ENCODE measurements at regions not wholly inside any gene's neighbourhood (a gene's known extent, or its start where the extent isn't known, plus 50 kb on each side); places are given as distances from the start of the nearest gene placed in this dataset.

DNA sequence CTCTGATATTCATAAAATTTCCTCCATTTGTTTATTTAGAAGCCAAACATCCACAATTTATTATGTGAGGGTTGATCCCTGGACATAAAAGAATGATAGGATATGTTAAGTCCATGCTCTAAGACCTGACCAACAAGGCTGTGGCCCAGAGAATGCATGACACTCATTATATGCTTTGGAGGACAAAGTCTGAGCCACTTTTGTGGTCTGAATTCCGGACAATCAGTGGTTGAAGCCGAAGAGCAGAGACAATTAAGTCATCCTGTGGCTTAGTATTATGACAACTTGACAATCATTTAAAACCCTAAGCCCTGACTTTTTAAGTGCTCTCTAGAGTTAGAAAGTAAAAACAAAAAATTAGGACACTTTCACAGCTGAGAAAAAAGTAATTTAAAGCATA is 483.3 kb downstream of the PLCL1 start:
- ChIA-PET POLR2A (no interaction called here), CTCF (interaction anchor here (0.7 to 1.8 kb wide), 2 partner anchors 9 to 22 kb away, joined by 4 to 5 read pairs; no protein-coding TSS in a partner anchor)
- Histone ChIP-seq H3K27ac (ENCODE audit: extremely low read depth, low read depth, low read length) (no peak overlapping the region), H3K4me3 (ENCODE audit: low read depth, low read length) (no peak overlapping the region), H3K9me3 (ENCODE audit: control insufficient read depth, insufficient read depth, low read depth, low read length) (no peaks in the 10 kb centered on the region), H3K36me3 (ENCODE audit: control insufficient read depth in 2 of 2, insufficient read depth in 1 of 2, low read length in 2 of 2) (no peaks in the 10 kb centered on the region), H3K4me1 (ENCODE audit: control insufficient read depth, insufficient read depth, low read length) (no peaks in the 10 kb centered on the region; the same call in 1 of the 2 replicates)
- TF ChIP-seq BCL11B (tag by site-specific recombination; IDR thresholded peaks at IDR 0.05; ENCODE audit: low read depth) (no peak), IKZF3 (tag by site-specific recombination; IDR thresholded peaks at IDR 0.05) (no peak), ZEB2 (tag by site-specific recombination; IDR thresholded peaks at IDR 0.05) (no peak), ZNF629 (tag by site-specific recombination; IDR thresholded peaks at IDR 0.05) (no peak), ZNF114 (tag by site-specific recombination; IDR thresholded peaks at IDR 0.05) (no peak), ZNF2 (tag by site-specific recombination; IDR thresholded peaks at IDR 0.05) (no peak), KLF16 (tag by site-specific recombination; IDR thresholded peaks at IDR 0.05) (no peak), ZFP3 (tag by site-specific recombination; IDR thresholded peaks at IDR 0.05; ENCODE audit: low read depth) (no peak), ZNF664 (tag by site-specific recombination; IDR thresholded peaks at IDR 0.05) (no peak), ZNF426 (tag by site-specific recombination; IDR thresholded peaks at IDR 0.05) (no peak), ZNF24 (tag by site-specific recombination; IDR thresholded peaks at IDR 0.05) (no peak), ZNF211 (tag by site-specific recombination; IDR thresholded peaks at IDR 0.05; ENCODE audit: low read depth) (no peak)
- TF ChIP-seq, protein P1, sequence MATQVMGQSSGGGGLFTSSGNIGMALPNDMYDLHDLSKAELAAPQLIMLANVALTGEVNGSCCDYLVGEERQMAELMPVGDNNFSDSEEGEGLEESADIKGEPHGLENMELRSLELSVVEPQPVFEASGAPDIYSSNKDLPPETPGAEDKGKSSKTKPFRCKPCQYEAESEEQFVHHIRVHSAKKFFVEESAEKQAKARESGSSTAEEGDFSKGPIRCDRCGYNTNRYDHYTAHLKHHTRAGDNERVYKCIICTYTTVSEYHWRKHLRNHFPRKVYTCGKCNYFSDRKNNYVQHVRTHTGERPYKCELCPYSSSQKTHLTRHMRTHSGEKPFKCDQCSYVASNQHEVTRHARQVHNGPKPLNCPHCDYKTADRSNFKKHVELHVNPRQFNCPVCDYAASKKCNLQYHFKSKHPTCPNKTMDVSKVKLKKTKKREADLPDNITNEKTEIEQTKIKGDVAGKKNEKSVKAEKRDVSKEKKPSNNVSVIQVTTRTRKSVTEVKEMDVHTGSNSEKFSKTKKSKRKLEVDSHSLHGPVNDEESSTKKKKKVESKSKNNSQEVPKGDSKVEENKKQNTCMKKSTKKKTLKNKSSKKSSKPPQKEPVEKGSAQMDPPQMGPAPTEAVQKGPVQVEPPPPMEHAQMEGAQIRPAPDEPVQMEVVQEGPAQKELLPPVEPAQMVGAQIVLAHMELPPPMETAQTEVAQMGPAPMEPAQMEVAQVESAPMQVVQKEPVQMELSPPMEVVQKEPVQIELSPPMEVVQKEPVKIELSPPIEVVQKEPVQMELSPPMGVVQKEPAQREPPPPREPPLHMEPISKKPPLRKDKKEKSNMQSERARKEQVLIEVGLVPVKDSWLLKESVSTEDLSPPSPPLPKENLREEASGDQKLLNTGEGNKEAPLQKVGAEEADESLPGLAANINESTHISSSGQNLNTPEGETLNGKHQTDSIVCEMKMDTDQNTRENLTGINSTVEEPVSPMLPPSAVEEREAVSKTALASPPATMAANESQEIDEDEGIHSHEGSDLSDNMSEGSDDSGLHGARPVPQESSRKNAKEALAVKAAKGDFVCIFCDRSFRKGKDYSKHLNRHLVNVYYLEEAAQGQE (tag by site-specific recombination; IDR thresholded peaks at IDR 0.05): no peak
- TF ChIP-seq, protein P2, sequence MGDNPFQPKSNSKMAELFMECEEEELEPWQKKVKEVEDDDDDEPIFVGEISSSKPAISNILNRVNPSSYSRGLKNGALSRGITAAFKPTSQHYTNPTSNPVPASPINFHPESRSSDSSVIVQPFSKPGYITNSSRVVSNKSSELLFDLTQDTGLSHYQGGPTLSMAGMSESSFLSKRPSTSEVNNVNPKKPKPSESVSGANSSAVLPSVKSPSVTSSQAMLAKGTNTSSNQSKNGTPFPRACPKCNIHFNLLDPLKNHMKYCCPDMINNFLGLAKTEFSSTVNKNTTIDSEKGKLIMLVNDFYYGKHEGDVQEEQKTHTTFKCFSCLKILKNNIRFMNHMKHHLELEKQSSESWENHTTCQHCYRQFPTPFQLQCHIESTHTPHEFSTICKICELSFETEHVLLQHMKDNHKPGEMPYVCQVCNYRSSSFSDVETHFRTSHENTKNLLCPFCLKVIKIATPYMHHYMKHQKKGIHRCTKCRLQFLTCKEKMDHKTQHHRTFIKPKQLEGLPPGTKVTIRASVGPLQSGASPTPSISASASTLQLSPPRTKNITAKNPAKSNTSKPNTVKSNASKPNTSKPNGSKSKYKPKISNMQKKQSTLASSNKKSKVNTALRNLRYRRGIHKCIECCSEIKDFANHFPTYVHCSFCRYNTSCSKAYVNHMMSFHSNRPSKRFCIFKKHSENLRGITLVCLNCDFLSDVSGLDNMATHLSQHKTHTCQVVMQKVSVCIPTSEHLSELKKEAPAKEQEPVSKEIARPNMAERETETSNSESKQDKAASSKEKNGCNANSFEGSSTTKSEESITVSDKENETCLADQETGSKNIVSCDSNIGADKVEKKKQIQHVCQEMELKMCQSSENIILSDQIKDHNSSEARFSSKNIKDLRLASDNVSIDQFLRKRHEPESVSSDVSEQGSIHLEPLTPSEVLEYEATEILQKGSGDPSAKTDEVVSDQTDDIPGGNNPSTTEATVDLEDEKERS (tag by site-specific recombination; IDR thresholded peaks at IDR 0.05): no peak
- TF ChIP-seq, protein P3, sequence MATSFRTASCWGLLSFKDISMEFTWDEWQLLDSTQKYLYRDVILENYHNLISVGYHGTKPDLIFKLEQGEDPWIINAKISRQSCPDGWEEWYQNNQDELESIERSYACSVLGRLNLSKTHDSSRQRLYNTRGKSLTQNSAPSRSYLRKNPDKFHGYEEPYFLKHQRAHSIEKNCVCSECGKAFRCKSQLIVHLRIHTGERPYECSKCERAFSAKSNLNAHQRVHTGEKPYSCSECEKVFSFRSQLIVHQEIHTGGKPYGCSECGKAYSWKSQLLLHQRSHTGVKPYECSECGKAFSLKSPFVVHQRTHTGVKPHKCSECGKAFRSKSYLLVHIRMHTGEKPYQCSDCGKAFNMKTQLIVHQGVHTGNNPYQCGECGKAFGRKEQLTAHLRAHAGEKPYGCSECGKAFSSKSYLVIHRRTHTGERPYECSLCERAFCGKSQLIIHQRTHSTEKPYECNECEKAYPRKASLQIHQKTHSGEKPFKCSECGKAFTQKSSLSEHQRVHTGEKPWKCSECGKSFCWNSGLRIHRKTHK (tag by site-specific recombination; IDR thresholded peaks at IDR 0.05): no peak
- TF ChIP-seq, protein P4, sequence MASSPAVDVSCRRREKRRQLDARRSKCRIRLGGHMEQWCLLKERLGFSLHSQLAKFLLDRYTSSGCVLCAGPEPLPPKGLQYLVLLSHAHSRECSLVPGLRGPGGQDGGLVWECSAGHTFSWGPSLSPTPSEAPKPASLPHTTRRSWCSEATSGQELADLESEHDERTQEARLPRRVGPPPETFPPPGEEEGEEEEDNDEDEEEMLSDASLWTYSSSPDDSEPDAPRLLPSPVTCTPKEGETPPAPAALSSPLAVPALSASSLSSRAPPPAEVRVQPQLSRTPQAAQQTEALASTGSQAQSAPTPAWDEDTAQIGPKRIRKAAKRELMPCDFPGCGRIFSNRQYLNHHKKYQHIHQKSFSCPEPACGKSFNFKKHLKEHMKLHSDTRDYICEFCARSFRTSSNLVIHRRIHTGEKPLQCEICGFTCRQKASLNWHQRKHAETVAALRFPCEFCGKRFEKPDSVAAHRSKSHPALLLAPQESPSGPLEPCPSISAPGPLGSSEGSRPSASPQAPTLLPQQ (tag by site-specific recombination; IDR thresholded peaks at IDR 0.05): no peak

DNA sequence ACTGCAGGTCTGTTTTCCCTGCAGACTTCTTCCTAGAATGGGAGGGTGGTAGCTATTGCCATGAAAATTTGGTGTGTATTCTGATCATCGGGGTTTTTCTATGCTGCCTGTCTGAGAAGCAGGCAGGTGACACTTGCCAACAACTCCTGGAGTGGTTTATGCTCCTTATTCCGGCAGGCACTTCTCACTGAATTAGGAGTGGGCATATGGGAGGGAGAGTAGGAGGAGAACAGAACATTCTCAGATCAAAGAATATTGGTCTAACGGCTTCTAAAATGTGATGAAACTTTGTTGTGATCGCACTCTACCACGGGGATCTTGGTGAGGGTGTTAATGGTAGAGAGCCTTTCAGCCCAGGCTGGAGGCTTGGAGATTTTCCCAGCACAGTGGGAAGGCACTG is 480.8 kb downstream of the PLCL1 start:
- POLR2A ChIA-PET: no interaction called here
- CTCF ChIA-PET: no interaction called here
- H3K4me1 ChIP-seq (ENCODE audit: control insufficient read depth, insufficient read depth, low read length): no peaks in the 10 kb centered on the region; the same call in 1 of the 2 replicates
- TF ChIP-seq, protein P5, sequence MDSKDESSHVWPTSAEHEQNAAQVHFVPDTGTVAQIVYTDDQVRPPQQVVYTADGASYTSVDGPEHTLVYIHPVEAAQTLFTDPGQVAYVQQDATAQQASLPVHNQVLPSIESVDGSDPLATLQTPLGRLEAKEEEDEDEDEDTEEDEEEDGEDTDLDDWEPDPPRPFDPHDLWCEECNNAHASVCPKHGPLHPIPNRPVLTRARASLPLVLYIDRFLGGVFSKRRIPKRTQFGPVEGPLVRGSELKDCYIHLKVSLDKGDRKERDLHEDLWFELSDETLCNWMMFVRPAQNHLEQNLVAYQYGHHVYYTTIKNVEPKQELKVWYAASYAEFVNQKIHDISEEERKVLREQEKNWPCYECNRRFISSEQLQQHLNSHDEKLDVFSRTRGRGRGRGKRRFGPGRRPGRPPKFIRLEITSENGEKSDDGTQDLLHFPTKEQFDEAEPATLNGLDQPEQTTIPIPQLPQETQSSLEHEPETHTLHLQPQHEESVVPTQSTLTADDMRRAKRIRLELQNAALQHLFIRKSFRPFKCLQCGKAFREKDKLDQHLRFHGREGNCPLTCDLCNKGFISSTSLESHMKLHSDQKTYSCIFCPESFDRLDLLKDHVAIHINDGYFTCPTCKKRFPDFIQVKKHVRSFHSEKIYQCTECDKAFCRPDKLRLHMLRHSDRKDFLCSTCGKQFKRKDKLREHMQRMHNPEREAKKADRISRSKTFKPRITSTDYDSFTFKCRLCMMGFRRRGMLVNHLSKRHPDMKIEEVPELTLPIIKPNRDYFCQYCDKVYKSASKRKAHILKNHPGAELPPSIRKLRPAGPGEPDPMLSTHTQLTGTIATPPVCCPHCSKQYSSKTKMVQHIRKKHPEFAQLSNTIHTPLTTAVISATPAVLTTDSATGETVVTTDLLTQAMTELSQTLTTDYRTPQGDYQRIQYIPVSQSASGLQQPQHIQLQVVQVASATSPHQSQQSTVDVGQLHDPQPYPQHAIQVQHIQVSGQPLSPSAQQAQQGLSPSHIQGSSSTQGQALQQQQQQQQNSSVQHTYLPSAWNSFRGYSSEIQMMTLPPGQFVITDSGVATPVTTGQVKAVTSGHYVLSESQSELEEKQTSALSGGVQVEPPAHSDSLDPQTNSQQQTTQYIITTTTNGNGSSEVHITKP (tag by site-specific recombination; IDR thresholded peaks at IDR 0.05): no peak
- TF ChIP-seq, protein P6, sequence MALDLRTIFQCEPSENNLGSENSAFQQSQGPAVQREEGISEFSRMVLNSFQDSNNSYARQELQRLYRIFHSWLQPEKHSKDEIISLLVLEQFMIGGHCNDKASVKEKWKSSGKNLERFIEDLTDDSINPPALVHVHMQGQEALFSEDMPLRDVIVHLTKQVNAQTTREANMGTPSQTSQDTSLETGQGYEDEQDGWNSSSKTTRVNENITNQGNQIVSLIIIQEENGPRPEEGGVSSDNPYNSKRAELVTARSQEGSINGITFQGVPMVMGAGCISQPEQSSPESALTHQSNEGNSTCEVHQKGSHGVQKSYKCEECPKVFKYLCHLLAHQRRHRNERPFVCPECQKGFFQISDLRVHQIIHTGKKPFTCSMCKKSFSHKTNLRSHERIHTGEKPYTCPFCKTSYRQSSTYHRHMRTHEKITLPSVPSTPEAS (tag by site-specific recombination; IDR thresholded peaks at IDR 0.05): no peak
- TF ChIP-seq, protein P4 (tag by site-specific recombination; IDR thresholded peaks at IDR 0.05): no peak
- TF ChIP-seq MZF1 (tag by site-specific recombination; IDR thresholded peaks at IDR 0.05; ENCODE audit: borderline replicate concordance): no peak

More for the DNA sequence above, 480.8 kb downstream of the PLCL1 start:
- H3K4me3 ChIP-seq (ENCODE audit: low read depth, low read length): no peak overlapping the region
- H3K36me3 ChIP-seq (ENCODE audit: control insufficient read depth in 2 of 2, insufficient read depth in 1 of 2, low read length in 2 of 2): no peaks in the 10 kb centered on the region
- H3K27ac ChIP-seq (ENCODE audit: extremely low read depth, low read depth, low read length): no peak overlapping the region
- H3K9me3 ChIP-seq (ENCODE audit: control insufficient read depth, insufficient read depth, low read depth, low read length): no peaks in the 10 kb centered on the region
